ENCODE measurements at regions not wholly inside any gene's neighbourhood (a gene's known extent, or its start where the extent isn't known, plus 50 kb on each side); places are given as distances from the start of the nearest gene placed in this dataset.
"Not testable (repeated sequence)": the region's sequence is repeated elsewhere in the genome, so short reads cannot be mapped to it uniquely, and the experiment has no call there.

DNA sequence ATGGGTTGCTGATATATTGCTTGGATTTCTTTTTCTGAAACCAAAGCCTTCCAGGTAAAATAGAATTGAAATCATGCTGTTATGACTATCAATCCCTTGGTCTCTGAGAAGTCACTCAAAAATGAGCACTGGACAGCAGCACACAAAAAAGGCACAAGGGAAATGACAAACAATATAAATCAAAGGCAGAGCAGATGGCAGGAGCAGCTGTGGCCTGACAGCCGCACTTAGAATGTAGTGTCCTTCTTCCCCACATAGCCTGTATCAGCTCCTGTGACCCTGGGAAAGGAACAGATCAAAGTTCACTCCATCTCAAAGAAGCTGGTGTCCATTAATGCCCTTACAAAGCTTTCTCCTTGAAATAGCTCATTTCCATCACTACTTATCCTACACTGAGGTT, 326.7 kb downstream of the SUCLG1 start:
- no peak for DNase-seq (ENCODE audit: low spot score)

DNA sequence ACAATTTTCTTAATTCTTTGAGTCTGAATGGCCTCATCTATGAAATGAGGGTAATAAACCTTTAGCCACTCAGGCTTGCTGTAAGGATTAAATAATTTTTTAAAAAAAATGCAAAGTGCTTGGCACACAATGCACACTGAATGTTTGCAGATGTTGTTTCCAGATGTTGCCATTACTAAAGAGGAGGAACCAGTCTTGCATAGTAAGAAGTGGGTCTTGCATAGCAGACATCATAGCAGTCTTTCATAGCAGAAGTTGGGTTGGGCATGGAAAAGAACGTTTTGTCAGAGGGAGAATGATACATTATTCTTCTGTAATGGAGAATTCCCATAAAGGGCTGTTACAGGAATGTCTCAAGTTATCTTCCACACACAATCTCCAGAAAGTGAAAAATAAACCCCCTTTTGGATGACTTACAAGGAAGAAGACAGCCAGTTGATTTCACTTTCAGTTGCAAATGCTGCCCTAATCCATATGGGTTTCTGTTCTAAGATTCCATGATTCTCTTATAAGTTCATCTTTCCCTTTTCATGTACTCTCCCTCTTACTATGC, 327.7 kb downstream of the SUCLG1 start:
- DNase-seq (ENCODE audit: low spot score) = no peak

DNA sequence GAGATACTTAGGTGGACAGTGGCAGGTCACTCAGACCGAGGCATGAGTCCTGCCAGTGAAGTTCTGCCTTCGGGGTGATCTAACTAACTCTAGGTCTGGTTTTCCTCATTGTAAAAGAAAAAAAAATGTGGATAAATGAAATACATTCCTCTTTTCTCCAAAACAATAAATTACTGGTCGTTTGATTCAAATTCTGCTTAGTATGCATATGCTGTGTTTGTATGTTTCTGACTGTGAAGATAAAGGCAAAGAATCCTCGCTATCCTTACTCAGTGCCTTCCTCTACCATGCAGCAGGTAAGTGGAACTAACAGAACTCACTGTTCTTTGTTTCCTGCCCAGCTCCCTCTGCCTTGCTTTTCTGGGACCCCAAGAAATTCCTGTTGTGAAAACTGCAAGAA, 330.1 kb downstream of the SUCLG1 start:
- no peak for DNase-seq (ENCODE audit: low spot score)

DNA sequence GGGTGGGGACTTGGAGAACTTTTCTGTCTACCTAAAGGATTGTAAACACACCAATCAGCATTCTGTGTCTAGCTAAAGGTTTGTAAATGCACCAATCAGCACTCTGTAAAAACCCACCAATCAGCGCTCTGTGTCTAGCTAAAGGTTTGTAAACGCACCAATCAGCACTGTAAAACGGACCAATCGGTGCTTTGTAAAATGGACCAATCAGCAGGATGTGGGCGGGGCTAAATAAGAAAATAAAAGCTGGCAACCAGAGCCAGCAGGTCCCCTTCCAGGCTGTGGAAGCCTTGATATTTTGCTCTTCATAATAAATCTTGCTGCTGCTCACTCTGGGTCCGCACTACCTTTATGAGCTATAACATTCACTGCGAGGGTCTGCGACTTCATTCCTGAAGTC, 331.3 kb downstream of the SUCLG1 start:
- not testable (repeated sequence) for DNase-seq (ENCODE audit: low spot score)

DNA sequence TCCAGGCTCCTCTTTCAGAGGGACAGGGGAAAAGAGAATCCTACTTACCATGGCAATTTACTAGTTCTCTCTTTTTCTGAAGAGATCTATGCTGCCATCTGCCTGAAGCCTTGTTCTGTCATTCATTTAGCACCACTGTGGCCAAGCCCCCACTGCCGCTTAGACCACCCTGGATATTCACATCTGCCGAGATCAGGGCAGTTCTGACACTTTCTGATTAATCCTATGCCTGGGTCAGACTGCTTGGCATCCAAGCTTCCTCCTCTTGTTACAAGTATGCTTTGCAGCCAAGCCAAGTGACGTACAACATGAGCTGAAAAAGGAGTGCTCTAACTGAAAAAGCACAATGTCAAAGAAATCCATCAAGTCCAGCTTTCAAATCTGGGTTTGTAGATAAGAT, 332.6 kb downstream of the SUCLG1 start:
- no peak for DNase-seq (ENCODE audit: low spot score)

DNA sequence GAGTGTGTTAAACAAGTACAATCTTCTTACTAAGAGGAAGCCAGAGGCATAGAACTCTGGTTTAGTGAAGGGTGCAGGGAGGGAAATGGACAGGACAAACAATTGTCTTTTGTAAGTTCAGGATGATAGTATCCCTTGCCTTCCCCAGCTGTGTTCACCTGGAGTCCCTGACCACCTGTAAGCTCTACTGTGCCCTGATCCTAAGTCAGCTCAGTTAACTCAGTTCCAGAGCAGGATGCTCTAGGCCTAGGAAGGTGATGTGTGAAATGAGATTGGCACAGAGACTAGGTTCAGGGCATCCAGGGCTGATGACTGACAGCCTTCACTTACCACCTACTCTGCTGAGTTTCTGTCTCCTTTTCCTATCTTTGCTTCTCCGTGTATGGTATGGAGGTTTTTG, 333.0 kb downstream of the SUCLG1 start:
- no peak for DNase-seq (ENCODE audit: low spot score)

DNA sequence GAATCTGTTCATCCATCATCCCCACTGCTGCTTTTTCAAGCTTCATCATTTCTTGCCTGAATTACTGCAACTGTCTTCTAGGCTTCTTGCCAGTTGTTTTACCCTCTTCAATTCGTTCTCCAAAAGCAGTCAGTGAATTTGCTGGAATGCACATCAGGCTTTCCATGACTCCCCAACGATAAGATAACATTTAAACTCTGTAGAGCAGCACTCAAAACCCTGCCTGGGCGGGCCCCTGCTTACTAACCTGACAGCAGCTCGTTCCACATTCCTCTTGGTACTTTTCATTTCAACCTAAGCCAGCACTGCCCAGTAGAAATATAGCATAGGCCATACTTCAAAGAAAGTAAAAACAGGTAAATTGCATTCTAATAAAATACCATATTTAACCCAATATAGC, 342.9 kb downstream of the SUCLG1 start:
- DNase-seq (ENCODE audit: low spot score) = no peak

DNA sequence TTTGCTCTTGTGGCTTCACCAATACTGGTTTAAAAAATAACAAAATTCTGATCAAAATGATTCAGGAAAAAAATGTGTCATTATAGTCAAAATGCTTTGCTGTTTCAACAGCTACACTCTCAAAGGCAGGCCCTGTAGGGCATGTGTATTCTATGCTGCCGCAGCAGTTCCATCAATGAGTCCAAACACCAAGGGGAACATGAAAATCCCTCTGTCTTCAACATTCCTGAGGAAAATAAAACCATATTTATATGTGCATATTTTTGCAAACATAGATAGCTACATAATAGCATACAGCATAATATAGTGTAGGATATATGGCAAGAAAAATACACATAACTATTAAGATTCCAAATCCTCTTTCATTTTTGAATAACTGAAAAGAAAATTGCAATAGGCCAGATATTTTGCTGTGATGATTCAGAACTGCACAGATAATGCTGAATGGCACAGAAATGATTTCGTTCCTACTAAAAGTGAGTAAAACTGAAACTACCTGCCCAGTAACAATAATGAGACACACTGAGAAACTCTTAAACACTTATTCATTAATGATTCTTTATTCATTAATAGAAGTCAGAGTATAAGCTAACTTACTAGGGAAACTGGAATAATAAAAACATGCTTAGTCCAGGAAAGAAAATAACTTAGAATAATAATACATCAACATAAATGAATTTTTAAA, 343.8 kb downstream of the SUCLG1 start:
- DNase-seq (ENCODE audit: low spot score) = no peak

DNA sequence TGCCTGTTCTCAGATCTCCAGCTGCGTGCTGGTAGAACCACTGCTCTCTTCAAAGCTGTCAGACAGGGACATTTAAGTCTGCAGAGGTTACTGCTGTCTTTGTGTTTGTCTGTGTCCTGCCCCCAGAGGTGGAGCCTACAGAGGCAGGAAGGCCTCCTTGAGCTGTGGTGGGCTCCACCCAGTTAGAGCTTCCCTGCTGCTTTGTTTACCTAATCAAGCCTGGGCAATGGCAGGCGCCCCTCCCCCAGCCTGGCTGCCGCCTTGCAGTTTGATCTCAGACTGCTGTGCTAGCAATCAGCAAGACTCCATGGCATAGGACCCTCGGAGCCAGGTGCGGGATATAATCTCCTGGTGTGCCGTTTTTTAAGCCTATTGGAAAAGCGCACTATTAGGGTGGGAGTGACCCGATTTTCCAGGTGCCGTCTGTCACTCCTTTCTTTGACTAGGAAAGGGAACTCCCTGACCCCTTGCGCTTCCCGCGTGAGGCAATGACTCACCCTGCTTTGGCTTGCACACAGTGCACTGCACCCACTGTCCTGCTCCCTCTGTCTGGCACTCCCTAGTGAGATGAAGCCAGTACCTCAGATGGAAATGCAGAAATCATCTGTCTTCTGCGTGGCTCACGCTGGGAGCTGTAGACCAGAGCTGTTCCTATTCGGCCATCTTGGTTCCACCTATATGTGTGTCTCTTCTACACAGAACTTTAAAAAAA, 355.1 kb downstream of the SUCLG1 start:
- not testable (repeated sequence) for DNase-seq (ENCODE audit: low spot score)

DNA sequence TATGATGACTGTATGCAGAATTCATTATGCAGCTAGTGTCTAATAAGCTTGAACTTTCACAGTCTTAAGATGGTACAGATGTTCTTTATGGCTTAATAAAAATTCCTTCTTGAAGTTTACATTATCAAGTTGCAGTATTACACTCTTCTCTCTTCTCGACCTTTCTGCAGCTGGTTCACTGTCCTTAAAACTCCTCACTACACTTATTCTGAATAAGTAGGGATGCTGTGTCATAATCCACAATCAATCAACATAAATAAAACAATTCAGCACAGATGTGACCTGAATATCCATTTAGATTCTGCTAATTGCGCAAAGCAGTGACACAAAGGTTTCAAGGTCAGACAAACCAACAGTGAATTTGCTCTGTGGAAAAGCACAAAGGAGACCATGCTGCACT, 356.8 kb downstream of the SUCLG1 start:
- no peak for DNase-seq (ENCODE audit: low spot score)

DNA sequence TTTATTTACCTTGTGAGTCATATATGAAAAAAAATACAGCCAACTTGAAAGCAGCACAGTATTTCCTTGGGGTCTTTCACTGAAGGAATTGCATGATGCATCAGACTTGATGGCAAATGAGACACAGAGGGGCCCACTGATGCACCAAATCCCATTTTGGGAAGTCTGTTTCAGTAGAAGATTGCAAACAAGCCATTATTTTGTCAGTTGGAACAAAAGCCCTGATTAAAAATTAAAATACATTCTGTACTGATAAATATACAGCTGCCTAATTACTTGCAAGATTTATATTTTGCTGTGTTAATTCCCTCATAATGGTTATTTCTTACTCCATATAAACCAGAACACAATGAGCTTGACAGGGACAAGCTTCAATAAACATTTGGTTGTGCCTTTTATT, 370.4 kb downstream of the SUCLG1 start:
- no peak for DNase-seq (ENCODE audit: low spot score)

DNA sequence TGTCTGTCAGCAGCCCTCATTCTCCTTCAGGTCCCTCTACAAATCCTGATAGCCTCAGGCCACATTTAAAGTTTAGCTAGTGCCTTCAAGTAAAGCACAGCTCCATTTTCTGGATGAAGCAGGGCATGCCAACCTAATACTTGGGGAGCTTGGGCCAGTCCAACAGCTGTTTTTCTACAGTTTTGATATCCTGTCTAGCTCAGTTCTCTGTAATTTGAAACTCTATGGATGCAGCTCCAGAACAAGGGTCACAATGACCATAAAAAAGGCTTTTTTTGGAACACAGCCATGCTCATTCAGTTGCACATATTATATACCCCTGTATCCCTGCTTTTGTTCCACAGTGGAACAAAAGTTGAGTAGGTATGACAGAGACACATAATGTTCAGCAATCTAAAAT, 373.5 kb downstream of the SUCLG1 start:
- no peak for DNase-seq (ENCODE audit: low spot score)

DNA sequence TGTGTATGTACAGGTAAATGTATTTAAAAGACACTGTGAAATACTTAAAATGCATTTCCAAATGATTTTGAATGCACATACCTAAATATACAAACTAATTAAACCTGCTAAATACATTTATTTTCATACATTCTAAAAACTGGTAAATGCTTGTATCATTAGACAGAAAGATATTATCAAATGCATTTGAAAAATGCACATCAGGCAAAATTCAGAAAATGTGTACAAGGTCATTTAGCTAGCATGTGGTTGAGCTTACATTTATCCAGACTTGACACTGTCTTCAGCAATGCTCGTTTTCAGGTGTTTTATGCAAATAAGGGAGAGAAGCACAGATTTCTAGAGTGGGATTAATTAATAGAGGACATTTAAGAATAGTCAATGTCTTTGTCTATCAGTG, 374.2 kb downstream of the SUCLG1 start:
- no peak for DNase-seq (ENCODE audit: low spot score)

DNA sequence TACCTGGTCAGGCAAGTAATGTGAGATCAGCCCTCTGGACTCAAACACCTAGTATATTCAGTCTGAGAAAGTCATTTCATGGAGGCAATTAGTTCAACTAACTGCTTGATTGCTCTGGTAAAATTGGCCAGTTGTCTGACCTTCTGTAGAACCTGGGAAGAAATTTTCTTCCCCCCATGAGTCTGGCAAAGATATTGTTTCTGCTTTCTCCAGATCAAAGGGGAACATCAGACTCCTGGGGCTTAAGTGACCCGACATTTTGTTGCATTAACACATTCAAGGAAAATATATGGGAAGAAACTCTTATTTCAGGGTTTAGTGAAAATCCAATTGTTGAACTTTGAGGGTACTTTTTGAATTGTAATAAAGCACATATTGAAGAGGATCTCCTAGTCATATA, 375.1 kb downstream of the SUCLG1 start:
- DNase-seq (ENCODE audit: low spot score) = no peak

DNA sequence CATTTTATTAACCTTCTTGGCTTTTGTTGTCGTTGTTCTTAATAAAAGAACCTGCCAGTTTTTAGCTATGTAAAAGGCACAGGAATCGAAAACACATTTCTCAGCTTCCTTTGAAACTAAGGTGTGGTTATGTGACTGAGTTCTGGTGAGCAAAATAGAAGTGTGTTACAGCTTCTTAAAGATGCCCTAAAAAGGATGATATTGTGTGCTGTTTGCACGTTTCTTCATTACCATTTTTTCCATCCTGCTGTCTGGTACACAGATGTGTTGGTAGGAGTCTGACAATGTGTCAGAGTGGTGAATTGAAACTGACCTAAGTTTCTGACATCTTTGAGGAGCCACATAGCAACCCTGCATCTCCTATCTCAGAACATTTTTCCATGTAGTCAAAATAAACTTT, 380.6 kb downstream of the SUCLG1 start:
- no peak for DNase-seq (ENCODE audit: low spot score)

DNA sequence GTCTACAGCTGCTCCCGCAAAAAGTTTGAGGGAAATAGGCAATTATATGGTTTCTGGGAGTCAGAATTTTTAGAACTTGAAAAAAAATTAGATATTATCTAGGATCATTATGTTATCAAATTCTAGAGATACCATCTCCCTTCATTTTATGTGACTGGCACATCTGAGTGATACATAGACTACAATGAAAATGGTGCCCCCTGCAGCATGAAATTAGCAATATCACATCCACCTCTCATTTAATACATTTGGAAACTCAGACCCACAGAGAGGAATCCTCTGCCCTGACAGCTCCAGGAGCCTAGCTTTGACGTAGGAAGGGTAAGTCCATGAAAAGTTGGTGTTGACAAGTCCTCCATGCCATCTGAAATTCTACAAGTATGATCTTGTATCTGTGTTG, 381.6 kb downstream of the SUCLG1 start:
- DNase-seq (ENCODE audit: low spot score) = no peak

DNA sequence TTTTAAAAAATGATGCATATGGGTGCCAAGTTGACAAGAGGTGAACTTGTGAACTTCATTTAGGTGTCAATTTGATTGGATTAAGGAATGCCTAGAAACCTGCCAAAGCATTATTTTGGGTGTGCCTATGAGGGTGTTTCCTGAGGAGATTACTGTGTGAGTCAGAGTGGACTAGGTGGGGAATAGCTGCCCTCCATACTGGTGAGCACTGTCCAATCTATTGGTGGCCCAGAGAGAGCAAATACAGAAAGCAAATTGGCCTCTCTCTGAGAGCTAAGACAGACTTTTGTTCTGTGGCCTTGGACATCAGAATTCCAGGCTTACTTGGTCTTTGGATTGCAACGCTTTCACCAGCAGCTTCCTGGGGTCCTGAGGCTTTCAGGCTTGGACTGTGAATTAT, 388.0 kb downstream of the SUCLG1 start:
- DNase-seq (ENCODE audit: low spot score) = no peak

DNA sequence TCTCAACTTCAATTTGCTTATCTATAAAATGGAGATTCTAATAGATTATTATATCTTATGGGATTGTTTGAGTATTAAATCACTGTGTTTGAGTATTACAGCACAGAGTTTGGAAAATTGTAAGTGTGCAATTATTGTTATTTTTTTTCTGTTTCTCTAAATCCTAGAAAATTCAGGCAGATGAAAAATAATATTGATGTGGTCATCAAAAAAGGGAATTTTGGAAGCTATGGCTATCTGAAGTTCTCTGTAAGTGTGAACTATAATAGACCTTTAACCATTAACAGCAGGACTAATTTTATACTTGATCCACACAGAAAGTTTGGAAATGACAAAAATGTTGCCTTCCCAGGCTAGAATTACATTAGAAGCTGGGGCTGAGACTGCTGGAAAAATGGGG, 393.2 kb downstream of the SUCLG1 start:
- no peak for DNase-seq (ENCODE audit: low spot score)

DNA sequence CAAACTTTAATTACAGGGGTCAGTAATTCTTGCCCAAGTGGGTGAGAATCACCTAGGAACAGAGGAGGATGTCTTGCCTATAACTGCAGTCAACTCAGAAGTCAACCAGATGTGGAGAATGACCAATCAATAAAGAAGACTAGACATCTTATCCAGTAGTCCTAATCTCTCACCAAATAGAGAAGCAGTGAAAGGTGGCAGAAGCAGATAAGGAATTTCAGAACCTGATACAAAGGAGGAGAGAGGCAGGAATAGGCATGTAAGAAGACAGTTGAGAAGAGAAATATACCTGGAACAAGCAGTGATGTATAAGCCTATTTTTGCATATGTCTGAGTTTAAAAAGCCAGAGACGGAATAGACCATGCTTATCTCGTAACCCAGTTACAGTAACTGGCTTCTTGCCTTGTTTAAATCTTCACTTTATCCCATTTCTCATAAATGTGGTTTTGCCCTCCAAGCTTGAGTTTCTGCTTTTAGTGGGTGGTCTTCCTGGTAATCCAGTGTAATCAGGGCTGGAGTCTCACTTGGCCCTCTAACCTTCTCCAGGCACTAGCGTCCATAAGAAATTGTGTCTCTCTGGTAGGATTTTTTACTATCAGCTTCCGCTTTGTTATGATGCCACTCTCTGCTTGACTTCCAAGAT, 401.0 kb downstream of the SUCLG1 start:
- DNase-seq (ENCODE audit: low spot score) = no peak

DNA sequence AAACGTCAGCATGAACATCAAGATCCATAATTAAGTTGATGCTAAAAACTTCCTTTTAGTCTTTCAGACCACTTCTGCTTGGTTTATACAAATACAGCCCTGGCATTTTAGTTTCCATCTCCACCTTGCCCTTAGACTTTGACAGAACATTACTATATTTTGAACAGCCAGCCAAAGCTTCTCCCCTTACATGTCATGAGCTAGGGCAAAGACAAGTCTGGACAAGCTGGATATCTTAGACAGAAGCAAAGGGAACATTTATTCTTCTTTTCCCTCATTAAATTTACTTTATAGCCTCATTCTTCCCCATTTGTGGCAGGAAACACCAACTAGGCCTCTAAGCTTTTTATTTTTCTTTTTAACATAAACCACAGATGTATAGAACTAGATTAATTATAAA, 403.3 kb downstream of the SUCLG1 start:
- DNase-seq (ENCODE audit: low spot score) = no peak

DNA sequence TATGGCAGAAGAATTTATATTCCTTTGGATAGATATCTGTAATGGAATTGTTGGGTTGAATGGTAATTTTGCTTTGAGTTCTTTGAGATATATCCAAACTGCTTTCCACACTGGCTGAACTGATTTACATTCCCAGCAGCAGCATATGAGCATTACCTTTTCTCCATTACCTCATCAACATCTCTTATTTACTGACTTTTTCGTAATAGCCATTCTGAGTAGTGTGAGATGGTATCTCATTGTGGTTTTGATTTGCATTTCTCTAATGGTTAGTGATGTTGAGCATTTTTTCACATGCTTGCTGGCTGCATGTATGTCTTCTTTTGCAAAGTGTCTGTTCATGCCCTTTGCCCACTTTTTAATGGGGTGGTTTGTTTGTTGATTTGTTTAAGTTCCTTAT, 404.5 kb downstream of the SUCLG1 start:
- DNase-seq (ENCODE audit: low spot score) = not testable (repeated sequence)

DNA sequence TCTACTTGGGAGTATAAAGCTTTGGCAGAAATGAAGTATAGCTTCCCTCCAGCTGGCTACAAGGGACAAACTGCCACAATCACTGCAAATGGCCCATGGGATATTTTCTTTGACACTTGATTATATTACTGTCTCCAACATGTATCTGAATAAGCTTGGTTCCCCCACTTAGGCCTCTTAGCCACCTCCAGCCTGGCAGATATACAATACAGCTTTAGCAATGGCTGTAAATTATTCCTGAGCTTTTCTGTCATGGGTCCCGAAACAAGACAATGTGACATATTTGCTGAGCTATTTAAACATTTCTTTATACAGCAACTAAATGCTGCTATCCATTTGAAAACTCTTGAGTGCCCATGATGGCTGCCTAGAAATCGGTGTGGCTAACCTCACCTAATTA, 406.2 kb downstream of the SUCLG1 start:
- DNase-seq (ENCODE audit: low spot score) = no peak

DNA sequence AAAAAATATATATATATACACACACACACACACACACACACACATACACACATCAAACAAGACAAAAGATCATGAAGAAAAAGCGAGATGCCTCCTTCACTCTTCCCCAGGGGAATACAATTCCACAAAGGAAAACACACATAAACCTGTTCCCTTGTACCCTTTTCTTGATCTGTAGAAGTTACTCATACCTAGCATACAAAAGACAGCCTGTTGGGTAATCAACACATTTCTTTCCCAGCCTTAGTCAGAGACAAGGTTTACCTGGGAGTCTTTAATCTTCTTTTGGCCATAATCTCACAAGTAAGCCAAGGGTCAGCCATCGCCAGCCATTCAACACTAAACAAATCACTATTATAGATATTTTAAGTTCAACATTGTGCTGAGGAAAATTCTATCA, 407.0 kb downstream of the SUCLG1 start:
- no peak for DNase-seq (ENCODE audit: low spot score)

Measured in AG08396 (cell line).